GM19239 (cell line): ENCODE measurements at regions not wholly inside any gene's neighbourhood (a gene's known extent, or its start where the extent isn't known, plus 50 kb on each side); places are given as distances from the start of the nearest gene placed in this dataset.
"Not testable (repeated sequence)": the region's sequence is repeated elsewhere in the genome, so short reads cannot be mapped to it uniquely, and the experiment has no call there.

Source experiments
- DNase-seq: peaks from one replicate; pipeline ENCODE4 v3.0.0; 2011; ENCODE audit warnings: low spot score; ENCODE audit not compliant: insufficient read length
- FAIRE-seq: peaks from 2 replicates; lab custom pipeline; 2011; peaks lifted over from hg19 to GRCh38; lab: Jason Lieb, UNC

DNA sequence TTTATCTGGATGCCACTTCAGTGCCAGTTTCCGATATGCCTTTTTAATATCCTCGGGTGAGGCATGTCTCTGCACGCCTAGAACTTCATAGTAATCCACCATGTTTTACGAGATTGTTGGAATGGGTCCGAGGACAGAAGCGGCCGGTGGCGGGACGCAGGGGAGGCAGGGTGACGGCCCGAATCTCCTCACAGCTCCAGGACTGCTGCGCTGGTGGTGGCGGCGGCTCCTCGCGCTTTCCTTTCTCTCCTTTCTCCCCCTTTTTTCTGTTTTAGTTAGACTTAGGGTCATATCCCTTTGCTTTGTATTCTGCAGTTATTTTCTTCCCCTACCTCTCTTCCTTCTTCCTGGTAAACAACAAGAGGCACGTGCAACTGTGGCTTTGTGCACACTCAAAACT lies 645.8 kb downstream of the ETS1 start:
- DNase-seq, FAIRE-seq: not testable (repeated sequence)

- no peak for FAIRE-seq
- no peak for DNase-seq
These were observed 648.4 kb downstream of the ETS1 start for GRCh38 chr11:127939000-127939399.

GRCh38 chr11:127935081-127935480 lies 652.3 kb downstream of the ETS1 start:
- FAIRE-seq: no peak

DNA sequence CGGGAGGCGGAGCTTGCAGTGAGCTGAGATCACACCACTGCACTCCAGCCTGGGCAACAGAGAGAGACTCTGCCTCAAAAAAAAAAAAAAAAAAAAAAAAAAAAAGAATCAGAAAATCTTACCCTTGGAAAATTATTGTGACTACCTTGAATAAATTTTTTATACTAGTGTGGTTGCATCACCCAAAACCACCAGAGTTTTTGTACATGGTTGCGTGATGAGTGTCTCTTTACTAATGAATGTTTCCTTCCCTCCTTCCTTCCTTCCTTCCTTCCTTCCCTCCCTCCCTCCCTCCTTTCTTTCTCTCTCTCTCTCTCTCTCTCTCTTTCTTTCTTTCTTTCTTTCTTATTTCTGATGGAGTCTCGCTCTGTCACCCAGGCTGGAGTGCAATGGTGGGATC lies 653.4 kb downstream of the ETS1 start:
- FAIRE-seq, DNase-seq: not testable (repeated sequence)

More at GRCh38 chr11:127935081-127935480, 652.3 kb downstream of the ETS1 start:
- no peak for DNase-seq

- DNase-seq: no peak
- FAIRE-seq: no peak
These were observed 655.6 kb downstream of the ETS1 start for GRCh38 chr11:127931803-127932202.

- DNase-seq (no peak), FAIRE-seq (no peak)
These were observed 660.6 kb downstream of the ETS1 start for GRCh38 chr11:127926721-127927120.

DNA sequence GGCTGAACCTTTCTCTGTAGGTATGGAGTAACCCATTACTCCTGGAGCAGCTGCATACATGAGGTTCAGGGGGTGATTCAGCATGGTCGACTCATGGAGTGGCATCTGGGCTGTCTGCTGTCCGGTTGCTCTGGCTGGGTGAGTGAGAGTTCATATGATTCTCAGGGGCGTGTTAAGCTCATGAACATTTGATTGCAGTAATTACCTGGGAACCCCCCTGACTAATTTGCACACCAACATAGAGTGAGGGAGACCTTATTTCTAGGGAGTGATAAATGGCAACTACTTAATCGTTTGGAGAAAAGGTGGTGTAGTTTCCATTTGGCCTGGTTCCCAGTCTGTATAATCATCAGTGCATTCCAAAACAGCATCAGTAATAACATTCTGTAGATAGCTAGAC lies 661.9 kb downstream of the ETS1 start:
- FAIRE-seq (no peak), DNase-seq (no peak)

- no peak for FAIRE-seq
- DNase-seq: no peak
These were observed 668.0 kb downstream of the ETS1 start for GRCh38 chr11:127919206-127920000.

GRCh38 chr11:127902382-127902781 lies 685.0 kb downstream of the ETS1 start:
- no peak for FAIRE-seq
- DNase-seq: no peak

DNA sequence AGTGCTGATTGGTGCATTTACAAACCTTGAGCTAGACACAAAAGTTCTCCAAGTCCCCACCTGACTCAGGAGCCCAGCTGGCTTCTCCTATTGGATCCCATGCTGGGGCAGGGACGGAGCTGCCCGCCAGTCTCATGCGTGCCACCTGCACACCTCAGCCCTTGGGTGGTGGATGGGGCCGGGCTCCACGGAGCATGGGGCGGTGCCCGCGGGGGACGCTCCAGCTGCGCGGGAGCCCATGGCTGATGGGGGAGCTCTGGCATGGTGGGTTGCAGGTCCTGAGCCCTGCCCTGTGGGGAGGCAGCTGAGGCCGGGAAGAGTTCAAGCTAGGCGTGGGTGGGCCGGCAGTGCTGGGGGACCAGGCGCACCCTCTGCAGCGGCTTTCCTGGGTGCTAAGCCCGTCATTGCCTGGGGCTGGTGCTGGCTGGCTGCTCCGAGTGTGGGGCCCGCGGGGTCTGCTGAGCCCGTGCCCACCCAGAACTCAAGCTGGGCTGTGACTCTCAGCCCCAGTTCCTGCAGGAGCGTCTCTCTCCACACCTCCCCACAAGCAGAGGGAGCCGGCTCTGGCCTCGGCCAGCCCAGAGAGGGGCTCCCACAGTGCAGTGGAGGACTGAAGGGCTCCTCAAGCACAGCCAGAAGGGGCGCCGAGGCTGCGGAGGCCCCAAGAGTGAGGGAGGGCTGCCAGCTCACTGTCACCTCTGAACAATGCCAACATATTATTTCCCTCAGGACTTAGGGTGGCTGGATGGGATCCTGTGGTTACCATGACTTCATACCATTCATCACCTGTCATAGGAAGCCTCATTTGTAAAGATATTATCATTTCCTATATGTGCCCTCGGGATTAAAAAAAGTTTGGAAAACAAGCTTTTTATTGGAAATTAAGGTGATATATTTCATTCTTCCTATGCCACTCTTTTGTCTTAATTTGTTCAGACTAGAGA lies 688.7 kb downstream of the ETS1 start:
- no peak for FAIRE-seq
- DNase-seq: no peak

- FAIRE-seq: no peak
- DNase-seq: no peak
These were observed 691.6 kb downstream of the ETS1 start for GRCh38 chr11:127895776-127896175.

GRCh38 chr11:127894316-127894715 lies 693.0 kb downstream of the ETS1 start:
- DNase-seq: no peak

GRCh38 chr11:127890030-127890615 lies 697.2 kb downstream of the ETS1 start:
- DNase-seq (no peak), FAIRE-seq (no peak)

More at GRCh38 chr11:127894316-127894715, 693.0 kb downstream of the ETS1 start:
- no peak for FAIRE-seq

GRCh38 chr11:127888386-127888785 lies 699.0 kb downstream of the ETS1 start:
- DNase-seq: no peak
- no peak for FAIRE-seq

- DNase-seq (no peak), FAIRE-seq (no peak)
These were observed 712.2 kb downstream of the ETS1 start for GRCh38 chr11:127875131-127875530.

- FAIRE-seq (no peak), DNase-seq (no peak)
These were observed 713.9 kb downstream of the ETS1 start for GRCh38 chr11:127873478-127873877.

- FAIRE-seq (no peak), DNase-seq (no peak)
These were observed 721.2 kb downstream of the ETS1 start for GRCh38 chr11:127866109-127866508.

GRCh38 chr11:127864861-127865260 lies 722.5 kb downstream of the ETS1 start:
- no peak for DNase-seq
- FAIRE-seq: no peak

DNA sequence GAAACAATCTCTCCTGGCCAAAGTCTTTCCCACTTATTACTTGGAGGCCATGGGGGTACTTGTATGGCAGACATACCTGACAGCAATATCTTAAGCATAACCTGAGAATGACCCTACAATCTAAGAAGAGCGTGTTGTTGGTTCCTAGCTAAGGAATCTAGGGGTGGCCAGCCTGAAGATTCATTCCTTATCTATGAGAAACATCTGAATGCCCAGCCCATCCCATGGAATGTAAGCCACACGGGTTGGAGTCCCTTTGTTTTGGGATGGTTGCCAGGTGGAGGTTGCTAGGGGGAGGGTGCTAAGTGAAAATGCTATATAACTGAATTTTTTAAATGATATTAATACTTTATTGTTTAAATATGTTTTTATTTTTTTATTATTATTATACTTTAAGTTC lies 725.0 kb downstream of the ETS1 start:
- FAIRE-seq: no peak
- no peak for DNase-seq

GRCh38 chr11:127859941-127860354 lies 727.4 kb downstream of the ETS1 start:
- FAIRE-seq (no peak), DNase-seq (no peak)

GRCh38 chr11:127844876-127845275 lies 742.5 kb downstream of the ETS1 start:
- no peak for DNase-seq
- FAIRE-seq: no peak
